SKM-1 treated with dmso at 0.1 percent for 144 hours (cell line): ENCODE measurements at regions not wholly inside any gene's neighbourhood (a gene's known extent, or its start where the extent isn't known, plus 50 kb on each side); places are given as distances from the start of the nearest gene placed in this dataset.
"Not testable (repeated sequence)": the region's sequence is repeated elsewhere in the genome, so short reads cannot be mapped to it uniquely, and the experiment has no call there.

Experiments used
- DNase-seq: peaks from one replicate; lab custom pipeline; 2025; ENCODE audit not compliant: unreplicated experiment; lab: John Stamatoyannopoulos, UW

DNA sequence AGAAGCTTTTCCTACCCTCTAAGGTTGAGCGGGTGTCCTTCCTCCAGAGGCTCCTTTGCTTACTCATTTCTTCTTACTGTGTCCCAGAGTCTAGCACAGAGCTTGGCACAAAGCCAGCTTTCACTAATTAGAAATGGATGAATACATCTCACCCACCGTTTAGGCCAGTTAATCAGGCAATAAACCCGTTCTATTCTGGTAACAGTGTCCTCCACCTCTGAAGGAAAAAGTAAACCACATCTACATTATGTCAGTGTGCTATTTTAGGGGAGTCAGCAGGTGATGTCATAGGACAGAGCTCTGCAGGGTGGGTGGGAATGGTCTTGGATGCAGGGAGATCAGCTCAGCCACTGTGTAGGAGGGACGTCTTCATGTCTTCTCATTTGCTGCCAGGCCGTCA, 109.2 kb downstream of the OSTF1 start:
- DNase-seq, result no peak

DNA sequence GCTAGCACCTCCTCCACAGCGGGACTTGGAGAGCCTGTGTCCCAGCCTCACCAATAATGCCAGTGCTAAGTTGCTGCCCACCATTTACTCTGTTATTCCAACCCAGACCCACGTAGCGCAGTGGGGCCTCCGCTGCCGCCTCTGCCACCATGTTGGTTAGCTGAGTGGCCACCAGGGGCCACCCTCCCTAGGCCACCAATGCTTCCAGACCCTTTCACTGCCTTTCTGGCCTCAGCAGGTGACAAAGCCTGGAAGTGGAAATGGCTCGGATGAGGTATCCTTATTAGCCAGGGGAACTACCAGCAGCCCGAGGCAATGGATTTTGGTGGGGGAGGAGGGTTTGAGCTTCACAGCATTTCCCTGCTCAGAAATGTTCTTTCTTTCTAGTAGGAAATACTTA, 110.1 kb downstream of the OSTF1 start:
- no peak for DNase-seq

DNA sequence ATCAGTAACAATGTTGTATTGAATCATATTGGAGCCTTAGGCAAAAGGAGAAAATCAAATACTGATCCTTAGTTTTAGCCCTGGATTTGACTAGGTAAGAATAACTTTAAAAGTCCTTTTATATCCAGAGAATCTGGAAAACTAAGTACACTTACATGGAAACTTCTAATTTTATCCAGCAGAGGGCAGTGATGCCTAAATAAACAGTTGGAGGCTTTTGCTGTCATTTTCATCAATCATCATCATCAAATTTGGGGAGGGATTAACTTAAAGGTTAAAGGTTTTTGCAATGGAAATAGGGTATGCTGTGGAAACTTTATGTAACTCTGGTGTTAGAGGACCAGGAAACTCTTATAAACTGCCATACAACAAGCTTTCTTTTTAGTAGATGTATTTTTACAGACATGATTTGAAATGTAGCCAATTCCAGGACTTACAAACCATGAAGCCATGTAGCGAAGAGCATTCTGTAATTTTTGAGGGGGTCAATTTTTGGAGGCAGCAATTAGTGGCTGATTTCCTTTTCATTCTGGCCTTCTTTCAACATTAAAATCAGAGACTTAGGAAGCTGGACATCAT, 112.7 kb downstream of the OSTF1 start:
- DNase-seq, result peak; percentile 10

DNA sequence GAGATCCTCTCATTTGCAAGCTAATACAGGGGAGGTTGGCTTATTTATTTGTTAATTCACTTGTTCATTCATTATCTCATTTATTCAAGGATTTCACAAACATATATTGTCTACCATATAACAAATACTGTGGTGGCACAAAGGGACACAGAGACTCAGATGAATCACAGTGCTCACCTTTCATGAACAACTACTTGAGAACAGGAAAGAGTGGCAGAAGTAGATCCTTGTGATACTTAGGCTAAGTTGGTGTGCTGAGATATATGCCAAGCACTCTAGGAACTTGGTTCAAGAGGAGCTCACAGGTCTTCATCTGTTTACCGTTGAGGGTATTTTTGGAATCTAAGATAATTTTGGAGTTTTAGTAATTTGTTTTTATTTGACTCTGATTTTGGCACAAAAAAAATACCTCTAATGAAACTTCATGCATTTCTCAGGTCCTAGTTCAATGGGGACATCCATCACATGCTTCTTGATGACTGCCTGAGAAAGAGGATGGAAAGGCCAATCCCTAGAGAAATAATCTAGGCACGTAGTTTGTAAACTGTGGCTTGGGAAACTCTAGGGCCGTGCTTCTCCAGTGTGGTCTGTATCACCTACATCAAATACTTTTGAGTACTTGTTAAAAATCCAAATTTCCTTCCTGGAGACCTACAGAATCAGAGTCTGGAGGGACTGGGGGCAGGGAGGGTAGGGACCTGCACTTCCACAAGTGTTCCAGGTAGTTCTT, 113.3 kb downstream of the OSTF1 start:
- DNase-seq, result no peak

DNA sequence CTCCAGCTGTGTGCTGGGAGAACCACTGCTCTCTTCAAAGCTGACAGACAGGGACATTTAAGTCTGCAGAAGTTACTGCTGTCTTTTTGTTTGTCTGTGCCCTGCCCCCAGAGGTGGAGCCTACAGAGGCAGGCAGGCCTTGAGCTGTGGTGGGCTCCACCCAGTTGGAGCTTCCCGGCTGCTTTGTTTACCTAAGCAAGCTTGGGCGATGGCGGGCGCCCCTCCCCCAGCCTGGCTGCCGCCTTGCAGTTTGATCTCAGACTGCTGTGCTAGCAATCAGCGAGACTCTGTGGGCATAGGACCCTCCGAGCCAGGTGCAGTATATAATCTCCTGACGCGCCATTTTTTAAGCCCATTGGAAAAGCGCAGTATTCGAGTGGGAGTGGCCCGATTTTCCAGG, 119.7 kb downstream of the OSTF1 start:
- DNase-seq, result not testable (repeated sequence)

DNA sequence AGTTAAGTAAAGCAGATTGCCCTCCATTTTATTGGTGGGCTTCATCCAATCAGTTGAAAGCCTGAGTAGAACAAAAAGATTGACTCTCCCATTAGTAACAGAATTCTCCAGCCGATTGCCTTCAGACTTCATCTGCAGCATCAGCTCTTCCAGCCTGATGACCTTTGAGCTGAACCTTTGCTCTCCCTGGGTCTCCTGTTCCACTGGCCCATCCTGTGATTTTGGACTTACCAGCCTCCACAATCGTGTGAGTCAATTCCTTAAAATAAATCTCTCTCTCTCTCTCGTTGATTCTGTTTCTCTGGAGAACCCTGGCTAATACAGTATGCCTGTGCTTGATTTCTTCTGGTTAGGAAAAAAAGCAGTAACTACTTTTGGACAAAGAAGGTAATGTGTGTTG, 121.9 kb downstream of the OSTF1 start:
- DNase-seq, result no peak

DNA sequence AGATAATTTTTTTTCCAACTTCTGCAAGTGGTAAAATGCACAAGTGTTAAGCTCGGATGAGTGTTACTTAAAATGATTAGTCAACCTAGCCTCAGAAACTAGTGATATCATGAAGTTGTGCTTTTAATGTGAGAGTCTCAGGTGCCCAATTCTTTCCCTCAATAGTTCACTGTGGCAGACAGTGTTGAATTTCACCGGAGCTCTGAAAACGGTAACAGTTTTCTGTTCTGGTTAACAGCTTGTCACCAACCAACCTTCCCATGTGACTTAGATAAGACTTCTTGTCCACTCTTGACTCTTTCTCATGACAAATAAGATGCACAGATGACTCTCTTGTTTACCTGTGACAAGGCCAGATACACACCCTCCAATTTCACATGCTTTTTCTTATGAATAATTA, 125.5 kb downstream of the OSTF1 start:
- no peak for DNase-seq

DNA sequence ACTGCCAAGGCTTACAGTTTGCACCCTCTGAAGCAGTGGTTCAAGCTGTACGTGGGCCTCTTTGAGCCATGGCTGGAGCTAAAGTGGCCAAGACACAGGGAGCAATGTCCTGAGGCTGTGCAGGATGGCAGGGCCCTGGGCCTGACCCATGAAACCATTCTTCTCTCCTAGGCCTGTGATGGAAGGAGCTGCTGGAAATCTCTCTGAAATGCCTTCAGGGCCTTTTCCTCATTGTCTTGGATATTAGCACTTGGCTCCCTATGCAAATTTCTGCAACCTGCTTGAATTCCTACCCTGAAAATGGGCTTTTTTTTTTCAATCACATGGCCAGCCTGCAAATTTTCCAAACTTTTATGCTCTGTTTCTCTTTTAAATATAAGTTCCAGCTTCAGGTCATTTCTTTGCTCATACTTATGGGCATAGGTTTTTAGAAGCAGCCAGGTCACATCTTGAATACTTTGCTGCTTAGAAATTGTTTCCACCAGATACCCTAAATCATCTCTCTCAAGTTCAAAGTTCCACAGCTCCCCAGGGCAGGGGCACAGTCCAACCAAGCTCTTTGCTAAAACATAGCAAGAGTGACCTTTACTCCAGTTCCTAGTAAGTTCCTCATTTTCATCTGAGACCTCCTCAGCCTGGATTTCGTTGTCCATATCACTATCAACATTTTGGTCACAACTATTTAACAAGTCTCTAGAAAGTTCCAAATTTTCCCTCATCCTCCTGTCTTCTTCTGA, 138.3 kb downstream of the OSTF1 start:
- no peak for DNase-seq

DNA sequence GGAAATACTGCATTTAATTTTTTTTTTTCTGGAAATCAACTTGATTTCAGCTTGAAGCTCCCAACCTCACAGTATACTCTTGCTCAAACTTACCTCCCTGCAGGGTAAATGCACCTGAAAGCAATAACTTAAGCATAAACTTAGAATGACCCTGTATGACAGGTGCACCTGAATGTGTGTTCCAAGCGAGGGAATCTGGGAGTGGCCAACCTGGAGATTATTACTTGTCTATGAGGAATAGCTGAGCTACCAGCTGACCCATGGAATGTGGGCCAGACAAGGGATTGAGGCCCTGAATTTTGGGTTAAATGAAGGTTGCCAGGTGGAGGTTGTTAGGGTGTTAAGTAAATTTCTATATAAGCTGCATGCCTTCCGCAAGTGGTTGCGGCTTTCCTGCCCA, 140.6 kb downstream of the OSTF1 start:
- no peak for DNase-seq

DNA sequence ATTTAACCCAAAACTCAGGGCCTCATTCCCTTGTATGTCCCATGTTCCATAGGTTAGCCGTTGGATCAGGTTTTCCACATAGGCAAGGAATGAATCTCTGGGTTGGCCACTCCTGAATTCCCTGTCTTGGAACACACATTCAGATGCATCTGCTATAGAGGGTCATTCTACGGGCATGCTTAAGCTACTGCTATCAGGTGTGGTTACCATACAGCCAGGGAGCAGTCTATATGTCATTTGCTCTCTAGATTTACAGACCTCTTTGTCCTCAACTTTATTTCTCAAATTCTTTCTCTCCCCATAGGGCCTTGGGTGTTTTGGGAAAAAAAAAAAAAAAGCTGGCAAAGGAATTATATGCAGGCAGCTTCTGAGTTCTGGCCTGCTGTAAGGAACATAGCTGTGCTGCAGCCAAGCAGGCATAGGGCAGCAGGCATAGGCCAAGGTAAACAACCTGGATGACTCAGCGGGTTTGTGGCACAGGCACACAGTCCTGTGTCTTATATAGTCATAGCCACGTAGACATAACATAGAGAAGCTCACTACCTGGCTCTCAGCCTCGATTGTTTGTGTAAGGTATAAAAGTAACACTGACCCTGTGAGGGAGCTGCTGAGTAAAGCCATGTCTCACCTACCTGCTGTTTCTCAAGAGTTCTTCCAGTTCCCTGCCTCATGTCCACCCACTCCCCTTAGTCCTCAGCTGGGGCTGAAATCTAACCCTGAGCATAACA, 141.5 kb downstream of the OSTF1 start:
- no peak for DNase-seq

DNA sequence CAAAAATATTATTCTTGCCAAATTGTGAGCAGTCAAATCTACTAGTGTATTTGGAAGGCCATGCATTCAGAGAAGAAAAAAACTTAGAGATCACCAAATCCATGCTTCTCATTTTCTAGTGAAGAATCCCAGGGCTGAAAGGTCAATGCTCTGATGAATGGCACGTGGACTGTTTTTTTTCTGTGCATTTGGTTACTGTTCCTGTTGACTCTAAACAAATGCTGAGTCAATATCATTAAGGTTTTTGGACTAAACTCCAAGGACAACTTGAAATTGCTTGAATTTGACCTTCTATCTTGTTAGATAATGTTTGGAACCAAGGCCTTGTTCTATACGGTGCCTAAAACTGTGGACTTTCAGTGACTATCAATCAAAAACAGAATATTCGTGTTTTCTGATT, 142.2 kb downstream of the OSTF1 start:
- no peak for DNase-seq

DNA sequence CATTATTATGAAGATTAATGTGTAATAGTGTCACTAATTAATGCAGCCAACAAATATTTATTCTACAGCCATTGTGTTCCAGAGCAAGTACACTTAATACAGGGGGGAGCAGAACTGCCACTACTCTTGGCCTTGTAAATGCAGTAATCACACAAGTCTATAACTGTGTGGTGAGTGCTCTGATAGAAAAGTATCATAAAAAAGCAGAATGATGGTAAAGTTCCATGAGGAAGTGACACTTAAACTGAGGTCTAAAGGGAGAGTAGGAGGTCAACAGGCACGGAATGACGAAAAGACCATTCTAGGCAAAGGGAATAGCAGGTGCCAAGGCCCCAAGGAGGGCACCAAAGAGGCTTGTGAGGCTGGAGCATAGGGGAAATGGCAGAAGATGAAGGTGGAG, 142.9 kb downstream of the OSTF1 start:
- no peak for DNase-seq

DNA sequence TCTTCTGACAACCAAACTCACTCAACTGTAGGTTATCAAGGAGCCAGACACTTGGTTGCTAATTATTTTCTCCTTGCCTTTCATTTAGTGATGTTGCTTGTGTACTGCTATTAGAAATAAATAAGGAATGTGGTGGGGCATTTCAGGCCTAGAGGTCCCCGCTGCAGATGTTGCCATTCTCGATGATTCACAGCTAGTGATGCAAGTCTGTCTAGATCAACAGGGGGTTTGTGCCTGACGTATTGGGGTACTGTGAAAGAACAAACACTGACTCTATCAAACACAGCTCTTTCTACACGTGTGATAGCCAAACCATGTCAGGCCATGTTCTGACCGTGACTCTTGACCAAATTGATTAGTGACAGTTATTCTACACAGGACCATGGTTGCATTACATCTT, 144.7 kb downstream of the OSTF1 start:
- DNase-seq, result no peak

DNA sequence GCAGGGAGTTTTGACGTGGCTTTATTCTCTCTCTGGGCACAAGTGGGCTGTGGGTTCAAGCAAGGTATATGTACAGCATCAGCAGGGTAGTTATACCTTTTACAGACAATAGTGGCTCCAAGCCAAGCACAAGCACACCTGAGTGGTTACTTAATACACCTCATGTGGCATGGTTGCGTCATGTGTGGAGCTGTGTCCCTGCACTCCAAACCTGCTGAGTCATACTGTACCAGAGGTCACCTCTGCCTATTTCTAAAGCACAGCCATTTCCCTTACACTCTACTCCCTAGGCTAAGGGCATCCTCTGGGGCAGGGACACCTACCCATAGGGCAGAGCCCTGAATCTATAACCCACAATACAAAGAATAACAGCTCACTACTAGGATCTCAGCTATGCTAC, 147.3 kb downstream of the OSTF1 start:
- no peak for DNase-seq

DNA sequence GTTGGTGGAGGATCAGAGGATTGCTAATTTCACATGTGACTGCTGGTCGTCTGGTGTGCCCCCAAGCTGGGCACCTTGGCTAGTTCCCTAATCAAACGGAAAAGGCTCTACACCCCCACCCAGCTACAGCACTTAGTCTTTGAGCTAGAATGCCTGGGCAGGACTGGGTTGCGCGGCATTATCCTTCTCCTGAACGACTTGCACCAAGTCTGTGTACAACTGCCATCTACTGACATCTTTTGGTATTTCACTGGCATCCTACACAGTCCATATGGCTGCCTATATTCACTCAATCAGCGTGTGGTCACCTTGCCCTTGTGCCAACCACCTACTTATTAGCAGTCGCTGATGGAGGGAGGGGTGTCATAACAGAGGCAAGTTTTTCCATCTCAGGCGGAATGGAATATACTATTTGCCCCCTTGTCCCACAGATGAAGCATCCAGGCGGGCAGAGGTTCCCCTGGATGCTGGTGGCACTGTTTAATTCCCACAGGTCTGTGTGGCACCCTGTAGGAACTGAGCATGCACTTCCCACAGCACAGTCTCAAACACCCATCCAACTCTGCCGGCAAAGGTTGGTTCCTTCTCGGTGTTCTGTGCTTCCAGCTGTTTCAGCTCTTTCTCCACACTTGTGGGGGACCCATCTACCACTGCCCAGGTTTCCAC, 150.1 kb downstream of the OSTF1 start:
- no peak for DNase-seq

DNA sequence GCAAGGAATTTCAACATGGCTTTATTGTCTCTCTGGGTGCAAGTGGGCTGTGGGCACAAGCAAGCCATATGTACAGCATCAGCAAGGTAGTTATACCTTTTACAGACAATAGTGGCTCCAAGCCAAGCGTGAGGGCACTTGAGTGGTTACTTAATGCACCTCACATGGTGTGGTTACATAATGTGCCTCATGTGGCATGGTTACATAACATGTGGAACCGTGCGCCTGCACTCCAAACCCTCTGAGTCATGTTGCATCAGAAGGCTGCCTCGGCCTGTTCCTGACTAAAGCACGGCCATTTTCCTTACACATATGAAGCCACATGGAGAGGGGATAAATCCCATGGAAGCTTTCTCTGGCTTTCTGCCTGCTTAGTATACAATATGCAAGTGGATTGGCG, 150.9 kb downstream of the OSTF1 start:
- peak; percentile 54 for DNase-seq

DNA sequence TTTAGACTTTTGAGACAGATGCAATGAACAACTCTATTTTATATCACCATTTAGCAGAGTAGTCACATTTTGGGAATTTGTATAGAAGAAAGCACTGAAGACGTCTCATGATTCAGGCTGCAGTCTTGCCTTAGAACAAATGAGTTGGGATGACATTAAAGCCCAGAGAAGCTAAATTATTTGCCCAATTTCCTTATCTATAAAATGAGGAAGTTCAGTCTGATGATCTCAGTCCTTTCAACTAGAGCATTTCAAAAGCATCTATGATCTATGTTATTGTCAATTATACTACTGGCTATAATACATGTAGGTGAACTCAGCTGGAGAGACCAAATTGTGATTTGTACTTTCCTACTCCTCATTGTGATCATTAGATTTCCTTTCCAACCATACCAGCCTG, 154.1 kb downstream of the OSTF1 start:
- DNase-seq, result no peak

DNA sequence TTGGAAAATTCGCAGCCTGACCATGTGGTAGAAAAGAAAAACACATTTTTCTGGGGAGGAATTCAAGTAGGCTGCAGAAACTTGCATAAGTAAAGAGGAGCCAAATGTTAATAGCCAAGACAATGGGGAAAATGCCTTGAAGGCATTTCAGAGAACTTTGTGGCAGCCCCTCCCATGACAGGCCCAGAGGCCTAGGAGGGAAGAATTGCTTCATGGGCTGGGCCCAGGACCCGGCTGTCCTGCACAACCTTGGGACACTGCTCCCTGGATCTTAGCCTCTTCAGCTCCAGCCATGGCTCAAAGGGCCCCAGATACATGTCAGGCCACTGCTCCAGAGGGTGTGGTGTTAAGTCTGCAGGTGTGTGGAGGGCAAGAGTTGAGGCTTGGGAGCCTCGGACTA, 158.6 kb downstream of the OSTF1 start:
- no peak for DNase-seq

DNA sequence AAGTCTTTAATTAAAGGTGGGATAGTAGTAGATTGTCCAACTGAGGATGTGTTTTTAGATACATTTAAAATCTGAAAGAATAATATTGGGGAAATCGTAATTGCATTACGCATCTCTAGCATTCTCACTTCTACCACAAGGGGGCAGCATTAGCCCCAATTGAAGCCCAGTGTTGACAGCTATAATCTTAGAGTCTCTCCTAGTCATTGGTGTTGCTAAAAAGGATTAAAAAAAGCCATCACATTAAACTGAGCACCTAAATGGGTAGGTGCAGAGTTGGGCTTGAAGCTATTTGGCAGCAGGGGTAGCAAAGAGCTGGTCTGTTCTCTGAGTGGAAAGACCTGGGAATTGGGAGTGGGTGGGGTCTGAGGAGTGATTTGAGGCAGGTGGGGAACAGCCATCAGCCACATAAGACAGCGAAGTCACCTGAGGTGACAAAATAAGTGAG, 177.2 kb downstream of the OSTF1 start:
- DNase-seq, result peak; percentile 7

DNA sequence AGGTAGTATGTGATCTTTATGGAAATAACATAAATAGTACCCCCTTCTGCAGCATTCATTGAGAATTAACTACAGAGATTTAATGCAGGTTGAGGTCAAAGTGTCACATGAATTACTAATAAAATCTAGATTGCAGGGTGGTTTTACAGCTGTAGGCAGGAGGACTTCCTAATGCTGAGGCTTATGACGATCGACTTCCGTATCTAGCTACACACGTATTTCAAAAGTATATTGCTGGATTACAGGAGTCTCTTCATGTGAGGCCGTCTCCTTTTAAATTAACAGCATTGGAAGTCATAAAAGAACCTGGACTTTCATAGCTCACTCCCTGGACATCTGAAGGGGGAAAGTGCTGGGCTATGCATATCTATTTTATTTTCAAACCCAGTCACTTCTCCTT, 180.9 kb downstream of the OSTF1 start:
- no peak for DNase-seq

DNA sequence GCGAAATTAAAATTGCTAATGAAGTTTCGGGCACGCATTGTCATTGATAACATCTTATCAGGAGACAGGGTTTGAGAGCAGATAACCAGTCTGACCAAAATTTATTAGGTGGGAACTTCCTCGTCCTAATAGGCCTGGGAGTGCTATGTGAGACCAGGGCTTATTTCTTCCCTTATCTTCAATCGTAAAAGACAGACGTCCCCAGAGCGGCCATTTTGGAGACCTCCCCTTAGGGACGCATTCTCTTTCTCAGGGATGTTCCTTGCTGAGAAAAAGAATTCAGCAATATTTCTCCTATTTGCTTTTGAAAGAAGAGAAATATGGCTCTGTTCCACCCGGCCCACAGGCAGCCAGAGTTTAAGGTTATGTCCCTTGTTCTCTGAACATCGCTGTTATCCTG, 184.7 kb downstream of the OSTF1 start:
- not testable (repeated sequence) for DNase-seq
